ENCODE measurements at regions not wholly inside any gene's neighbourhood (a gene's known extent, or its start where the extent isn't known, plus 50 kb on each side); places are given as distances from the start of the nearest gene placed in this dataset.

GRCh38 chr3:144244662-144245061 is 273.0 kb downstream of the DIPK2A start:
- Histone ChIP-seq H3K4me1 (ENCODE audit: control insufficient read depth, insufficient read depth, low read length) (peaks cover 7% of the 10 kb centered on the region), H3K36me3 (ENCODE audit: control insufficient read depth, insufficient read depth, low read length) (no peaks in the 10 kb centered on the region), H3K27ac (ENCODE audit: low read depth, low read length) (no peak overlapping the region)

GRCh38 chr3:144252896-144253295 is 281.3 kb downstream of the DIPK2A start:
- no peaks in the 10 kb centered on the region for H3K27me3 ChIP-seq (ENCODE audit: control insufficient read depth, insufficient read depth, low read length)

More at GRCh38 chr3:144244662-144245061, 273.0 kb downstream of the DIPK2A start:
- H3K27me3 ChIP-seq (ENCODE audit: control insufficient read depth, insufficient read depth, low read length), result no peaks in the 10 kb centered on the region
- H3K4me3 ChIP-seq (ENCODE audit: low read length), result no peak overlapping the region
- no peak overlapping the region for H3K9ac ChIP-seq (ENCODE audit: low read length)

GRCh38 chr3:144257381-144257780 is 285.8 kb downstream of the DIPK2A start:
- Histone ChIP-seq H3K36me3 (ENCODE audit: control insufficient read depth, insufficient read depth, low read length) (no peaks in the 10 kb centered on the region), H3K9ac (ENCODE audit: low read length) (no peak overlapping the region), H3K27ac (ENCODE audit: low read depth, low read length) (no peak overlapping the region), H3K27me3 (ENCODE audit: control insufficient read depth, insufficient read depth, low read length) (no peaks in the 10 kb centered on the region), H3K4me1 (ENCODE audit: control insufficient read depth, insufficient read depth, low read length) (no peaks in the 10 kb centered on the region), H3K4me3 (ENCODE audit: low read length) (no peak overlapping the region)

More at GRCh38 chr3:144252896-144253295, 281.3 kb downstream of the DIPK2A start:
- no peaks in the 10 kb centered on the region for H3K36me3 ChIP-seq (ENCODE audit: control insufficient read depth, insufficient read depth, low read length)
- H3K4me3 ChIP-seq (ENCODE audit: low read length), result no peak overlapping the region
- no peak overlapping the region for H3K27ac ChIP-seq (ENCODE audit: low read depth, low read length)
- no peak overlapping the region for H3K9ac ChIP-seq (ENCODE audit: low read length)
- no peaks in the 10 kb centered on the region for H3K4me1 ChIP-seq (ENCODE audit: control insufficient read depth, insufficient read depth, low read length)

GRCh38 chr3:144259267-144259666 is 287.6 kb downstream of the DIPK2A start:
- H3K9ac ChIP-seq (ENCODE audit: low read length), result no peak overlapping the region
- no peaks in the 10 kb centered on the region for H3K4me1 ChIP-seq (ENCODE audit: control insufficient read depth, insufficient read depth, low read length)
- no peak overlapping the region for H3K27ac ChIP-seq (ENCODE audit: low read depth, low read length)

GRCh38 chr3:144263706-144264105 is 292.1 kb downstream of the DIPK2A start:
- H3K4me1 ChIP-seq (ENCODE audit: control insufficient read depth, insufficient read depth, low read length), result no peaks in the 10 kb centered on the region
- H3K4me3 ChIP-seq (ENCODE audit: low read length), result no peak overlapping the region
- no peak overlapping the region for H3K27ac ChIP-seq (ENCODE audit: low read depth, low read length)
- H3K36me3 ChIP-seq (ENCODE audit: control insufficient read depth, insufficient read depth, low read length), result no peaks in the 10 kb centered on the region
- H3K27me3 ChIP-seq (ENCODE audit: control insufficient read depth, insufficient read depth, low read length), result no peaks in the 10 kb centered on the region
- no peak overlapping the region for H3K9ac ChIP-seq (ENCODE audit: low read length)

More at GRCh38 chr3:144259267-144259666, 287.6 kb downstream of the DIPK2A start:
- no peak overlapping the region for H3K4me3 ChIP-seq (ENCODE audit: low read length)
- no peaks in the 10 kb centered on the region for H3K27me3 ChIP-seq (ENCODE audit: control insufficient read depth, insufficient read depth, low read length)
- no peaks in the 10 kb centered on the region for H3K36me3 ChIP-seq (ENCODE audit: control insufficient read depth, insufficient read depth, low read length)

GRCh38 chr3:144264350-144264749 is 292.7 kb downstream of the DIPK2A start:
- Histone ChIP-seq H3K27me3 (ENCODE audit: control insufficient read depth, insufficient read depth, low read length) (no peaks in the 10 kb centered on the region), H3K4me1 (ENCODE audit: control insufficient read depth, insufficient read depth, low read length) (no peaks in the 10 kb centered on the region), H3K27ac (ENCODE audit: low read depth, low read length) (no peak overlapping the region), H3K4me3 (ENCODE audit: low read length) (no peak overlapping the region), H3K9ac (ENCODE audit: low read length) (no peak overlapping the region), H3K36me3 (ENCODE audit: control insufficient read depth, insufficient read depth, low read length) (no peaks in the 10 kb centered on the region)

GRCh38 chr3:144264794-144265193 is 293.2 kb downstream of the DIPK2A start:
- H3K4me3 ChIP-seq (ENCODE audit: low read length), result no peak overlapping the region
- H3K9ac ChIP-seq (ENCODE audit: low read length), result no peak overlapping the region
- no peaks in the 10 kb centered on the region for H3K36me3 ChIP-seq (ENCODE audit: control insufficient read depth, insufficient read depth, low read length)
- no peaks in the 10 kb centered on the region for H3K4me1 ChIP-seq (ENCODE audit: control insufficient read depth, insufficient read depth, low read length)
- no peaks in the 10 kb centered on the region for H3K27me3 ChIP-seq (ENCODE audit: control insufficient read depth, insufficient read depth, low read length)
- no peak overlapping the region for H3K27ac ChIP-seq (ENCODE audit: low read depth, low read length)

GRCh38 chr3:144265542-144266100 is 294.0 kb downstream of the DIPK2A start:
- H3K4me1 ChIP-seq (ENCODE audit: control insufficient read depth, insufficient read depth, low read length), result no peaks in the 10 kb centered on the region
- no peak overlapping the region for H3K4me3 ChIP-seq (ENCODE audit: low read length)
- no peak overlapping the region for H3K27ac ChIP-seq (ENCODE audit: low read depth, low read length)

GRCh38 chr3:144270100-144270499 is 298.5 kb downstream of the DIPK2A start:
- H3K27ac ChIP-seq (ENCODE audit: low read depth, low read length), result no peak overlapping the region
- H3K9ac ChIP-seq (ENCODE audit: low read length), result no peak overlapping the region
- H3K4me3 ChIP-seq (ENCODE audit: low read length), result no peak overlapping the region
- peaks cover 5% of the 10 kb centered on the region for H3K4me1 ChIP-seq (ENCODE audit: control insufficient read depth, insufficient read depth, low read length)
- H3K36me3 ChIP-seq (ENCODE audit: control insufficient read depth, insufficient read depth, low read length), result no peaks in the 10 kb centered on the region
- no peaks in the 10 kb centered on the region for H3K27me3 ChIP-seq (ENCODE audit: control insufficient read depth, insufficient read depth, low read length)

More at GRCh38 chr3:144265542-144266100, 294.0 kb downstream of the DIPK2A start:
- H3K36me3 ChIP-seq (ENCODE audit: control insufficient read depth, insufficient read depth, low read length), result no peaks in the 10 kb centered on the region
- H3K9ac ChIP-seq (ENCODE audit: low read length), result no peak overlapping the region
- H3K27me3 ChIP-seq (ENCODE audit: control insufficient read depth, insufficient read depth, low read length), result no peaks in the 10 kb centered on the region

- peaks cover 5% of the 10 kb centered on the region for H3K4me1 ChIP-seq (ENCODE audit: control insufficient read depth, insufficient read depth, low read length)
- H3K27ac ChIP-seq (ENCODE audit: low read depth, low read length), result no peak overlapping the region
- no peak overlapping the region for H3K9ac ChIP-seq (ENCODE audit: low read length)
- H3K27me3 ChIP-seq (ENCODE audit: control insufficient read depth, insufficient read depth, low read length), result no peaks in the 10 kb centered on the region
- H3K4me3 ChIP-seq (ENCODE audit: low read length), result no peak overlapping the region
- H3K36me3 ChIP-seq (ENCODE audit: control insufficient read depth, insufficient read depth, low read length), result no peaks in the 10 kb centered on the region
These were observed 301.1 kb downstream of the DIPK2A start for GRCh38 chr3:144272680-144273079.

GRCh38 chr3:144273601-144274000 is 302.0 kb downstream of the DIPK2A start:
- Histone ChIP-seq H3K27ac (ENCODE audit: low read depth, low read length) (no peak overlapping the region), H3K27me3 (ENCODE audit: control insufficient read depth, insufficient read depth, low read length) (no peaks in the 10 kb centered on the region), H3K4me3 (ENCODE audit: low read length) (no peak overlapping the region), H3K9ac (ENCODE audit: low read length) (no peak overlapping the region), H3K36me3 (ENCODE audit: control insufficient read depth, insufficient read depth, low read length) (no peaks in the 10 kb centered on the region), H3K4me1 (ENCODE audit: control insufficient read depth, insufficient read depth, low read length) (peaks cover 5% of the 10 kb centered on the region)

GRCh38 chr3:144275005-144275404 is 303.4 kb downstream of the DIPK2A start:
- H3K4me3 ChIP-seq (ENCODE audit: low read length), result no peak overlapping the region
- H3K9ac ChIP-seq (ENCODE audit: low read length), result no peak overlapping the region
- H3K36me3 ChIP-seq (ENCODE audit: control insufficient read depth, insufficient read depth, low read length), result no peaks in the 10 kb centered on the region
- H3K27me3 ChIP-seq (ENCODE audit: control insufficient read depth, insufficient read depth, low read length), result no peaks in the 10 kb centered on the region
- no peak overlapping the region for H3K27ac ChIP-seq (ENCODE audit: low read depth, low read length)
- peaks cover 5% of the 10 kb centered on the region for H3K4me1 ChIP-seq (ENCODE audit: control insufficient read depth, insufficient read depth, low read length)

- Histone ChIP-seq H3K9ac (ENCODE audit: low read length) (no peak overlapping the region), H3K27me3 (ENCODE audit: control insufficient read depth, insufficient read depth, low read length) (no peaks in the 10 kb centered on the region), H3K4me1 (ENCODE audit: control insufficient read depth, insufficient read depth, low read length) (no peaks in the 10 kb centered on the region), H3K4me3 (ENCODE audit: low read length) (no peak overlapping the region), H3K36me3 (ENCODE audit: control insufficient read depth, insufficient read depth, low read length) (no peaks in the 10 kb centered on the region), H3K27ac (ENCODE audit: low read depth, low read length) (no peak overlapping the region)
These were observed 310.7 kb downstream of the DIPK2A start for GRCh38 chr3:144282313-144282712.
